Ovary (tissue), 7 donors: ENCODE measurements at regions not wholly inside any gene's neighbourhood (a gene's known extent, or its start where the extent isn't known, plus 50 kb on each side); places are given as distances from the start of the nearest gene placed in this dataset.

ENCODE experiments used
- DNase-seq, 5 donors: peaks; one replicate each; pipeline ENCODE4 v3.0.0-alpha.2; 2019 to 2020
- H3K27ac ChIP-seq, 2 donors: fragments of 200-600 bp; one replicate each; pipeline versions ENCODE4 v1.5.1 to v1.8.0; 2019 to 2022
- H3K27me3 ChIP-seq: fragments of 200-600 bp; one replicate; pipeline ENCODE4 v1.8.0; 2022
- H3K36me3 ChIP-seq: fragments of 200-600 bp; sonication (generic); one replicate; pipeline ENCODE4 v1.5.1; 2019
- H3K4me1 ChIP-seq: one replicate; pipeline ENCODE4 v1.8.1; 2013; ENCODE audit warnings: mild to moderate bottlenecking, moderate library complexity; ENCODE audit not compliant: insufficient read depth
- H3K4me3 ChIP-seq: fragments of 200-600 bp; sonication (generic); one replicate; pipeline ENCODE4 v1.5.1; 2017
- H3K9me3 ChIP-seq, 2 donors: fragments of 200-600 bp in 1 of 2; sonication (generic) in 1 of 2; one replicate each; pipeline versions ENCODE4 v1.5.1 to v1.8.1; 2013 to 2019; ENCODE audit warnings: mild to moderate bottlenecking in 1 of 2, moderate library complexity in 1 of 2
- EP300 ChIP-seq: sonication (generic); formaldehyde crosslinking; IDR thresholded peaks from one replicate; pipeline ENCODE4 v1.6.1; 2017; ENCODE audit warnings: antibody characterized with exemption
- POLR2A ChIP-seq: fragments of 450-650 bp; IDR thresholded peaks from one replicate; pipeline ENCODE4 v1.6.1; 2017; ENCODE audit warnings: antibody characterized with exemption, mild to moderate bottlenecking, moderate library complexity
- WGBS, 3 donors: extraction: QIAGEN DNeasy Blood & Tissue Kit in 1 of 3; methylation state at CpG; one replicate each; pipeline versions ENCODE4 v1.1.5 to v1.1.7; 2013 to 2017; 5-methylcytosine and 5-hydroxymethylcytosine counted together
- intact Hi-C, 4 donors: fragments of 100-400 bp; cut with DNase I; formaldehyde crosslinking; loops; one replicate each; pipeline versions ENCODE4 v1.11.0 to v1.15.1; 2022 to 2023
- TF ChIP-seq, protein P1 (sequence below), 3 donors: fragments of 450-650 bp in 2 of 3; fragments of 200-600 bp in 1 of 3; IDR thresholded peaks; one replicate each; pipeline versions ENCODE4 v1.5.1 to v1.8.0; 2016 to 2022; ENCODE audit warnings: antibody characterized with exemption in 3 of 3, mild to moderate bottlenecking in 1 of 3
- donor health status: DM: no; HTN: no; CAD: no; lungs with moderate emphysema.
- donor health status: DM: no; HTN: no; CAD: no.
- donor health status: Bipolar disorder and iron deficiency.
- donor health status: DM: no; HTN: no; CAD: no.
- donor health status: DM: yes; HTN: yes; CAD: no.

DNA sequence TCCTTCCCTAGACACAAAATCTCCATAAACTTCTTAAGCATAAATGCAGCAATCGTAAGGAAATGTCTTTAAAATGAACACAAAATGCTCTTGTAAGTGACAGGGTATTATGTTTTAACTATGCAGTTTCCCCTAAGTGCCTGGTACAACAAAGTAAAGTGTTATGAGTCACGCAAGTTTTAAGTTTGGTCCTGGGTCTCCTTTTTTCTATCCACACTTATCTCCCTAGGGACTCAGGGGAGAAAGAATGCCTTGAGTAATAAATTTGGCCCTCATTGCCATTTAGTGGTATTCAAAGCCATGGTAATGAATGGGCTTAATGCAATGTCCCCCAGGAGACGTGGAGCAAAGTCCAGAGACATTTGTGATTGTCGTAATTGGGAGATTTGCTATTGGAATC is 149.1 kb downstream of the MAGEB17 start:
- H3K4me1 ChIP-seq = no peaks in the 10 kb centered on the region
- TF ChIP-seq POLR2A = no peak
- no peak for TF ChIP-seq EP300
- TF ChIP-seq, protein P1, sequence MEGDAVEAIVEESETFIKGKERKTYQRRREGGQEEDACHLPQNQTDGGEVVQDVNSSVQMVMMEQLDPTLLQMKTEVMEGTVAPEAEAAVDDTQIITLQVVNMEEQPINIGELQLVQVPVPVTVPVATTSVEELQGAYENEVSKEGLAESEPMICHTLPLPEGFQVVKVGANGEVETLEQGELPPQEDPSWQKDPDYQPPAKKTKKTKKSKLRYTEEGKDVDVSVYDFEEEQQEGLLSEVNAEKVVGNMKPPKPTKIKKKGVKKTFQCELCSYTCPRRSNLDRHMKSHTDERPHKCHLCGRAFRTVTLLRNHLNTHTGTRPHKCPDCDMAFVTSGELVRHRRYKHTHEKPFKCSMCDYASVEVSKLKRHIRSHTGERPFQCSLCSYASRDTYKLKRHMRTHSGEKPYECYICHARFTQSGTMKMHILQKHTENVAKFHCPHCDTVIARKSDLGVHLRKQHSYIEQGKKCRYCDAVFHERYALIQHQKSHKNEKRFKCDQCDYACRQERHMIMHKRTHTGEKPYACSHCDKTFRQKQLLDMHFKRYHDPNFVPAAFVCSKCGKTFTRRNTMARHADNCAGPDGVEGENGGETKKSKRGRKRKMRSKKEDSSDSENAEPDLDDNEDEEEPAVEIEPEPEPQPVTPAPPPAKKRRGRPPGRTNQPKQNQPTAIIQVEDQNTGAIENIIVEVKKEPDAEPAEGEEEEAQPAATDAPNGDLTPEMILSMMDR (IDR thresholded peaks at IDR 0.05) = no peak
- WGBS, 3 donors = 72 to 78% (median 72%) methylated on average over 4 of the region's 4 CpGs
- H3K27ac ChIP-seq = no peak overlapping the region
- intact Hi-C loops = no loop called here
- no peak for DNase-seq
- no peaks in the 10 kb centered on the region for H3K36me3 ChIP-seq
- H3K9me3 ChIP-seq = no peaks in the 10 kb centered on the region
- no peaks in the 10 kb centered on the region for H3K27me3 ChIP-seq
- no peak overlapping the region for H3K4me3 ChIP-seq

DNA sequence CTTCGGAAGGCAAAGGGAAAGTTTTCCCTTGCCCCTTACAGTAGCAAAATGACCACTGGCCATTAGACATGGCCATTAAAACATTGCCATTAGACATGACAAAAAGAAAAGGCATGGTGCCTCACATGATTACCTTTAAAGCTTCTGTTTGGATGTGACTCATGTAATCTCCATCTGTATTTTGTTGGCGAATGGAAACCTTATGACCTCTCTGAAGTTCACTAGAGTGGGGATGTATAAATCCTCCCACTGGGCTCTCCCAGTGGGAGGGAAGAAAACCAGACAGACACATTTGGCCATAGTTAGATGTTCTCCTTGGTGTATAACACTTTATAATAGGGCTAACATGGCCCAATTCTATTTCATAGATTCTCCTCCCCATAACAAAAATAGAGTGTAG is 152.6 kb downstream of the MAGEB17 start:
- no peaks in the 10 kb centered on the region for H3K36me3 ChIP-seq
- no peak overlapping the region for H3K27ac ChIP-seq
- no peak for TF ChIP-seq POLR2A
- TF ChIP-seq, protein P1 (IDR thresholded peaks at IDR 0.05) = no peak
- TF ChIP-seq EP300 = no peak
- intact Hi-C loops = no loop called here
- H3K4me1 ChIP-seq = no peaks in the 10 kb centered on the region
- no peaks in the 10 kb centered on the region for H3K9me3 ChIP-seq
- H3K27me3 ChIP-seq = no peaks in the 10 kb centered on the region
- DNase-seq = no peak
- WGBS, 3 donors = 76 to 83% (median 80%) methylated on average over 2 of the region's 2 CpGs
- H3K4me3 ChIP-seq = no peak overlapping the region

DNA sequence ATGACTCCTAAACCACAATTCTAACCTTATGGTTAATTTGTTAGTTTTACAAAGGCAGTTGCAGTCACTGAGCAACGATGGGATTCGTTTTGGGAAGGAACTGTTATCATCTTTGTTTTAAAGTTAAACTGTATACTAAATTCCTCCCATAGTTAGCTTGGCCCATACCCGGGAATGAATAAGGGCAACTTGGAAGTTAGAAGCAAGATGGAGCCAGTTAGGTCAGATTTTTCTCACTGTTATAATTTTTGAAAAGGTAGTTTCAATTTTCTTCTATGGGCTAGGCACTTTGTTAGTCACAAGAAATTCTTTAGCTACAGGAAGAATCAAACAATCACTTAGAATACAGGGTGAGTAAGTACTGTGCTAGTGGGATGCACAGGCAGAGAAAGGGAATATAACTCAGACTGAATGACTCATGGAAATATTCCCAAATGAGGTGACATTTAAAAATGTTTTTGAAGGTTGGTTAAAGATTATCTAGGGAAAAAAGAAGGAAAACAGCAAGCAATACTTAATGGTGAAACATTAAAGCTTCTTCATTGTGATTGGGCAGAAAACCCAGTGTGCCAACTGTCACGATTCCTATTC is 153.6 kb downstream of the MAGEB17 start:
- TF ChIP-seq, protein P1 (IDR thresholded peaks at IDR 0.05) = no peak
- no peak for TF ChIP-seq EP300
- H3K9me3 ChIP-seq = no peaks in the 10 kb centered on the region
- intact Hi-C loops = no loop called here
- H3K4me1 ChIP-seq = no peaks in the 10 kb centered on the region
- H3K4me3 ChIP-seq = no peak overlapping the region
- H3K27me3 ChIP-seq = no peaks in the 10 kb centered on the region
- no peak for DNase-seq
- 58 to 75% (median 63%) methylated on average over 4 of the region's 4 CpGs for WGBS, 3 donors
- H3K36me3 ChIP-seq = no peaks in the 10 kb centered on the region
- H3K27ac ChIP-seq = no peak overlapping the region

DNA sequence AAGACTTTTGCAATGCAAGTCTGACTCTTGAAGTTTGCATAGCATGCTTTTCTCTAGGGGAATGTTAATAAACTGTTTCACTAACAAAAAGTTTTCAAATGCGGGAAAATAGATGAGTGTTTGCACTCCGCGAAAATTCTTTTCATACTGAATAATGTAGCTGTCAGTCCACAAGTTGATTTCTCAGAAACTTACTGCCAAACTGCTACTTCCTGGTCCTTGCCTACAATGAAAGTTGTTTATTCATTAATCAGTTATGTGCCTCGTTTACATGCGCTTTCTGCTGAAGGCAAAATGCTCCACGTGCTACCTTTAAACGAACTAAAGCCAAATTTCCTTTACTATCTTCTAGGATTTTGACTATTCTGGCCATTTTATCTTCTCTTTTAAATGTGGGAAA is 166.2 kb downstream of the MAGEB17 start:
- intact Hi-C loops = no loop called here
- no peaks in the 10 kb centered on the region for H3K27me3 ChIP-seq
- H3K9me3 ChIP-seq = no peaks in the 10 kb centered on the region
- TF ChIP-seq, protein P1 (IDR thresholded peaks at IDR 0.05) = no peak
- no peak for TF ChIP-seq EP300
- no peak for TF ChIP-seq POLR2A
- WGBS, 3 donors = 82 to 91% (median 89%) methylated on average over 7 of the region's 7 CpGs
- no peak overlapping the region for H3K27ac ChIP-seq
- no peaks in the 10 kb centered on the region for H3K36me3 ChIP-seq
- no peaks in the 10 kb centered on the region for H3K4me1 ChIP-seq
- H3K4me3 ChIP-seq = no peak overlapping the region
- no peak for DNase-seq
